SJCRH30 (cell line): ENCODE measurements at regions not wholly inside any gene's neighbourhood (a gene's known extent, or its start where the extent isn't known, plus 50 kb on each side); places are given as distances from the start of the nearest gene placed in this dataset.

Experiments
- DNase-seq, 2 experiments: peaks; one replicate each; pipeline ENCODE4 v3.0.0-alpha.2; 2015 to 2020
- H3K27ac ChIP-seq: fragments of 250-450 bp; sonication (Bioruptor Pico); 2 replicates; pipeline ENCODE4 v1.5.1; 2020; ENCODE audit warnings: mild to moderate bottlenecking, moderate library complexity
- H3K27me3 ChIP-seq: fragments of 250-450 bp; sonication (Bioruptor Pico); 2 replicates; pipeline ENCODE4 v1.5.1; 2020; ENCODE audit warnings: mild to moderate bottlenecking, moderate library complexity
- H3K36me3 ChIP-seq: fragments of 250-450 bp; sonication (Bioruptor Pico); 2 replicates; pipeline ENCODE4 v1.5.1; 2020; ENCODE audit warnings: mild to moderate bottlenecking, moderate library complexity
- H3K4me1 ChIP-seq: fragments of 250-450 bp; sonication (Bioruptor Pico); 2 replicates; pipeline ENCODE4 v1.5.1; 2020; ENCODE audit warnings: mild to moderate bottlenecking, moderate library complexity
- H3K4me3 ChIP-seq: fragments of 250-450 bp; sonication (Bioruptor Pico); 2 replicates; pipeline ENCODE4 v1.5.1; 2020; ENCODE audit warnings: mild to moderate bottlenecking, moderate library complexity
- H3K9me3 ChIP-seq: fragments of 250-450 bp; sonication (Bioruptor Pico); replicated peaks from 2 replicates; pipeline ENCODE4 v1.5.1; 2020; ENCODE audit warnings: mild to moderate bottlenecking, moderate library complexity

DNA sequence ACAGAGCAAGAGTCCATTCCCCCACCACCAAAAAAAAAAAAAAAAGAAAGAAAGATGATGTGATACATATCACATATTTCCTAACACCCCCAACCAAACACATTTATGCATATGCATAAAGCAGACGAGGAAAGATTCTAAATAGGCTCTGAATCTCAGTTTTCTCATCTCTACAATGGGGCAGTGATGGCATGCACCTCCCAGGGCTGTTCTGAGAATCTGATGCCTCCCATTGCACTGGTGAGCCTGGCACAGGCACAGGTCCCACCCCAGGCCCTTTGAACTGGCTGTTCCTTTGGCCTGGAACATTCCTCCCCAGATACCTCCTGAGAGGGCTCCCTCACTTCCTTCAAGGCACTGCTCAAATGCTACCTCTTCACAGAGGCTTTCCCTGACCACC lies 116.5 kb downstream of the C9orf50 start:
- Histone ChIP-seq H3K36me3 (no peaks in the 10 kb centered on the region), H3K9me3 (no peaks in the 10 kb centered on the region), H3K27me3 (no peaks in the 10 kb centered on the region), H3K4me3 (no peak overlapping the region), H3K4me1 (peaks cover 8% of the 10 kb centered on the region; the same call in 1 of the 2 replicates), H3K27ac (no peak overlapping the region)
- DNase-seq, result no peak

- H3K36me3 ChIP-seq, result no peaks in the 10 kb centered on the region
- H3K4me1 ChIP-seq, result peaks cover 9% of the 10 kb centered on the region; the same call in 1 of the 2 replicates
- H3K4me3 ChIP-seq, result no peak overlapping the region
- no peak for DNase-seq
- no peak overlapping the region for H3K27ac ChIP-seq
- H3K9me3 ChIP-seq, result no peaks in the 10 kb centered on the region
- H3K27me3 ChIP-seq, result no peaks in the 10 kb centered on the region
Measured at GRCh38 chr9:129501771-129502319, 119.1 kb downstream of the C9orf50 start.

- H3K36me3 ChIP-seq, result no peaks in the 10 kb centered on the region
- no peaks in the 10 kb centered on the region for H3K27me3 ChIP-seq
- peaks cover 9% of the 10 kb centered on the region for H3K4me1 ChIP-seq
- no peak overlapping the region for H3K27ac ChIP-seq
- H3K9me3 ChIP-seq, result no peaks in the 10 kb centered on the region
- DNase-seq, result no peak
- no peak overlapping the region for H3K4me3 ChIP-seq
Measured at GRCh38 chr9:129500863-129501770, 119.8 kb downstream of the C9orf50 start.

GRCh38 chr9:129500161-129500862 lies 120.6 kb downstream of the C9orf50 start:
- Histone ChIP-seq H3K4me1 (peaks cover 15% of the 10 kb centered on the region), H3K27me3 (no peaks in the 10 kb centered on the region), H3K27ac (no peak overlapping the region), H3K4me3 (no peak overlapping the region), H3K9me3 (no peaks in the 10 kb centered on the region), H3K36me3 (no peaks in the 10 kb centered on the region)
- peak in 1 of 2 experiments; percentile 41 for DNase-seq

- H3K4me3 ChIP-seq, result no peak overlapping the region
- no peaks in the 10 kb centered on the region for H3K27me3 ChIP-seq
- no peak for DNase-seq
- H3K36me3 ChIP-seq, result no peaks in the 10 kb centered on the region
- H3K9me3 ChIP-seq, result no peaks in the 10 kb centered on the region
- no peak overlapping the region for H3K27ac ChIP-seq
- H3K4me1 ChIP-seq, result peaks cover 15% of the 10 kb centered on the region
Measured at GRCh38 chr9:129498451-129499384, 122.2 kb downstream of the C9orf50 start.

DNA sequence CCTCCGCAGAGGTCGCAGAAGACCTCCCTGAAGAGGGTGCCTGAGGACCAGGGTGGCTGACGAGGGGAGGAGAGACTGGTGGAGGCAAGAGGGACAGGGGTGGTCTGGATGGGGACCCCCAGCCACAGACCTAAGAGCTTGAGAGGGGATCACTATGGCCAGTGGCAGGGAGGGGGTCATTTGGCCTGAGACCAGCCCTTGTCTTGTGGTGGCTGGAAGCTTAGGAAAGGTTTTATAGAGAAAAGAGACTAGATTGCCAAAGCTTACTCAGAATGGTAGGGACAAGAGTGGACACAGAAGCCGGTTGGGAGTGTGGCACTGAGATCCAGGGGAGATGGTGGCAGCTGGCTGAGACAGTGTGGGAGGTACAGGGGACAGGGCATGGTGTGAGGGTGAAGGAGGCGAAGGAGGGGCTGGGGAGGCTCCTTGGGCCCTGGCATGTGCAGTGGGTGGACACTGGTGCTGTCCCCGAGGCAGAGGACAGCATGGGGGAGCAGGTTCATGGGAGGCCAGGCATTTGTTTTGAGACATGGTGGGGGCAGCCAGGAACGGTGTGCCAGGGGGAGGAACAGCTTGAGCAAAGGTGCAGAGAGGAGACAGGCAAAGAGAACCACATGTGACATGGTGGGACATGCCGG lies 123.0 kb downstream of the C9orf50 start:
- no peaks in the 10 kb centered on the region for H3K36me3 ChIP-seq
- peaks cover 15% of the 10 kb centered on the region for H3K4me1 ChIP-seq
- DNase-seq, result no peak
- no peaks in the 10 kb centered on the region for H3K9me3 ChIP-seq
- H3K4me3 ChIP-seq, result no peak overlapping the region
- no peaks in the 10 kb centered on the region for H3K27me3 ChIP-seq
- no peak overlapping the region; the same call in 1 of the 2 replicates for H3K27ac ChIP-seq

DNA sequence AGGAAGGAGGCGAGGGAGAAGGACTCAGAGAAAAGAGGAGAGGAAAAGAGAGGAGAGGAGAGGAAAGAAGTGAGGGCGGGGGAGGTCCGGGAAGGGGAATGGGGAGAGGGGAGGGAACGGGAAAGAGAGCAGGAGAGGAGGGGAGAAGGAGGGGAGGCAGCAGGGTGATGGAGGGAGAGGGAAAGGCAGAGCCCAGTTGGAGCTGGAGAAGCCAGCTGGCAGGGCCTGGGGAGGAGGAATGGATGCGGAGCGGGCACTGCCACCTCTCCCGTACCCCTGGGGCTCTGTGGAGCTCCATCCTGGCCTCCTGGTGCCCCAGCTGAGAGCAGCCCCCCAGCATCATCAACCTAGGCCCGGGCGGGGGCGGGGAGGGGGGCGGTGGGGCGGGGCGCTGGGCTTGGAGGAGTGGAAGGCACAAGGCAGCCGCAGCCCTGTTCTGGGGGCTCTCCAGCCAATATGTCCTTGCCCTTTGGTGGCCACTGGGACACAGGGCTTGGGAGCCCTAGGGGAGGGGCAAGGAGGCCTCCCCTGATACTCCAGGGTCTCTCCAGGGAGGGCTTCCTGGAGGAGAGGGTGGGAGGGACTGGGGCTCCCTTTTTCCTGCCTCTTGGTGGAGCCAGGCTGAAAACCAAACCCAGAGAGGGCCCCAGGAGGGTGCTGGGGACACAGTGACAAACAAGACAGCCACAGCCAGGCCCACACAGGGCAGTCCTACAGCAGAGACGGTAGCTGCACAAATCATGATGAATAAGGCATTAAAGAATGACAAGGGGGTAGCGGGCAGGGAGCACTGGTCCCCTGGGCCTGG lies 123.7 kb downstream of the C9orf50 start:
- Histone ChIP-seq H3K4me1 (peaks cover 15% of the 10 kb centered on the region), H3K27ac (peak overlapping the region; percentile 62), H3K9me3 (no peaks in the 10 kb centered on the region), H3K27me3 (no peaks in the 10 kb centered on the region), H3K4me3 (peak overlapping the region; percentile 56), H3K36me3 (no peaks in the 10 kb centered on the region)
- DNase-seq, result no peak

- H3K9me3 ChIP-seq, result no peaks in the 10 kb centered on the region
- DNase-seq, result peak; percentile 96 to 97
- peak overlapping the region; percentile 62 for H3K27ac ChIP-seq
- no peaks in the 10 kb centered on the region for H3K36me3 ChIP-seq
- H3K4me1 ChIP-seq, result peaks cover 15% of the 10 kb centered on the region
- no peaks in the 10 kb centered on the region for H3K27me3 ChIP-seq
- H3K4me3 ChIP-seq, result peak overlapping the region; percentile 56
Measured at GRCh38 chr9:129496473-129497004, 124.4 kb downstream of the C9orf50 start.

- Histone ChIP-seq H3K4me1 (peaks cover 15% of the 10 kb centered on the region), H3K9me3 (no peaks in the 10 kb centered on the region)
Measured at GRCh38 chr9:129495620-129496472, 125.1 kb downstream of the C9orf50 start.

GRCh38 chr9:129494113-129494789 lies 126.7 kb downstream of the C9orf50 start:
- Histone ChIP-seq H3K4me1 (peaks cover 17% of the 10 kb centered on the region), H3K27ac (no peak overlapping the region), H3K9me3 (no peaks in the 10 kb centered on the region), H3K36me3 (no peaks in the 10 kb centered on the region), H3K4me3 (no peak overlapping the region), H3K27me3 (no peaks in the 10 kb centered on the region)
- DNase-seq, result no peak

More at GRCh38 chr9:129495620-129496472, 125.1 kb downstream of the C9orf50 start:
- DNase-seq, result peak; percentile 92 to 93
- peak overlapping the region; percentile 62 for H3K27ac ChIP-seq
- H3K4me3 ChIP-seq, result peak overlapping the region; percentile 56
- no peaks in the 10 kb centered on the region for H3K36me3 ChIP-seq
- H3K27me3 ChIP-seq, result no peaks in the 10 kb centered on the region

- H3K4me3 ChIP-seq, result no peak overlapping the region
- no peak for DNase-seq
- H3K4me1 ChIP-seq, result peaks cover 17% of the 10 kb centered on the region
- H3K36me3 ChIP-seq, result no peaks in the 10 kb centered on the region
- no peaks in the 10 kb centered on the region for H3K9me3 ChIP-seq
- H3K27me3 ChIP-seq, result no peaks in the 10 kb centered on the region
- H3K27ac ChIP-seq, result no peak overlapping the region
Measured at GRCh38 chr9:129493706-129494047, 127.2 kb downstream of the C9orf50 start.
